ENCODE measurements at regions not wholly inside any gene's neighbourhood (a gene's known extent, or its start where the extent isn't known, plus 50 kb on each side); places are given as distances from the start of the nearest gene placed in this dataset.

- Histone ChIP-seq H3K27ac (no peak overlapping the region), H3K4me1 (ENCODE audit: low read depth) (no peaks in the 10 kb centered on the region), H3K4me3 (no peak overlapping the region), H3K9me3 (ENCODE audit: low read depth) (no peaks in the 10 kb centered on the region), H3K36me3 (no peaks in the 10 kb centered on the region), H3K27me3 (no peaks in the 10 kb centered on the region)
- DNase-seq (ENCODE audit: low read depth in 1 of 2, low spot score in 1 of 2), result no peak
- no peak for TF ChIP-seq CTCF (IDR thresholded peaks at IDR 0.05; ENCODE audit: low read depth, low read length)
Observed at GRCh38 chr4:38226170-38226569, 266.0 kb downstream of the PTTG2 start.

- Histone ChIP-seq H3K4me3 (no peak overlapping the region), H3K4me1 (ENCODE audit: low read depth) (no peaks in the 10 kb centered on the region), H3K36me3 (no peaks in the 10 kb centered on the region), H3K9me3 (ENCODE audit: low read depth) (no peaks in the 10 kb centered on the region), H3K27ac (no peak overlapping the region), H3K27me3 (no peaks in the 10 kb centered on the region)
- TF ChIP-seq CTCF (IDR thresholded peaks at IDR 0.05; ENCODE audit: low read depth, low read length), result no peak
- DNase-seq (ENCODE audit: low read depth in 1 of 2, low spot score in 1 of 2), result no peak
Observed at GRCh38 chr4:38230121-38230801, 270.1 kb downstream of the PTTG2 start.

DNA sequence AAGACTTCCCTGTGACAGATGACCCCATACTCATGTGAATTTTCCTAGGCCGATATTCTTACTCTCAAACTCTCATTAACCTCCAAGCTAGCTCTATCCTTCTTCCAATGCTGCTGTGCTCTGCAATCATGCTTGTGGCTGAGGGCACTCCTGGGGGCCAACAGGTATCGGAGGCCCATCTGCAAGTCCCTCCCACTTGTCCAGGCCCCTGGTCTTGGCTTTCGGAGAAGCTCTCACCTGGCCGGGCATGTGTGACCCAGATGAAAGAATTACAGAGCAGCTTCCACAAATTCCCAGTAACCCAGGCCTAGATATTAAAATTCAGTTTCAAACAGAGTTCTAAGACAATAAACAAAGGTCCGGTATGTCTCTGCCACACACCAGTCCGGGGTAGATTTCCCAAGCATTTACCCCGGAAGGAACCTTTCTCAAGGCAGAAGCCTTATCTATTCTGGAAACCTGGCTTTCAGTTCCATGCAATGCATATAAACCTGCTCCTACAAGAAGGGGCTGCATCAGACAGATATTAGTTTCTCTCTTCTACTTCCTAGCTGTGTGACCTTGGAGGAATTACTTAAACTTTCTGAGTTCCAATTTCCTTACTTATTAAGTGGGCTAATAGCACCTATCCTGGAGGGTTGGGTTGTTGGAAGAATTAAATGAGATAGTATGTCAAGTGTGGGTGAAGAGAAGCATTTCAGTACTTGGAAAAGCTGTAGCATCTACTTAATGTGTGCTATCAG is 270.8 kb downstream of the PTTG2 start:
- H3K27ac ChIP-seq, result no peak overlapping the region
- no peak overlapping the region for H3K4me3 ChIP-seq
- no peaks in the 10 kb centered on the region for H3K4me1 ChIP-seq (ENCODE audit: low read depth)
- no peaks in the 10 kb centered on the region for H3K9me3 ChIP-seq (ENCODE audit: low read depth)
- TF ChIP-seq CTCF (IDR thresholded peaks at IDR 0.05; ENCODE audit: low read depth, low read length), result no peak
- H3K36me3 ChIP-seq, result no peaks in the 10 kb centered on the region
- no peak for DNase-seq (ENCODE audit: low read depth in 1 of 2, low spot score in 1 of 2)
- H3K27me3 ChIP-seq, result no peaks in the 10 kb centered on the region

DNA sequence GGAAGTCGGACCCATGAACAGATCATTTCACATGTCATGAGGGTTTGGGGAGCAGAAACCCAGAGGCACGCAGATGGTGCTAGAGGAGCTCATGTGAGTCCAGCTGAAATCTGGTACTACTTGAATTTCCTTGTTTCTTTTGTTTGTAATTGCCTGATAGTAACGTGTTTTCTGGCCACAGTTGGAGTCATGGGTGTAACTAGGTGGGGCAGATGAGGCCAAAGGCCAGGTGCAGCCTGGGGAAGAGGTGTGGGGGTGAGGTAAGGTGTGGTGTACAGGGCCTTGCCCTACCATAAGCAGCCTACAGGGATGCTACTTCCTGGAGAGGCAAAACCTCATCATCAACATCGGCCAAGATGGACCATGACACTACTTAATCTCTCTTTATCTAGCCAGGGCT is 271.4 kb downstream of the PTTG2 start:
- H3K4me1 ChIP-seq (ENCODE audit: low read depth), result no peaks in the 10 kb centered on the region
- no peak for DNase-seq (ENCODE audit: low read depth in 1 of 2, low spot score in 1 of 2)
- TF ChIP-seq CTCF (IDR thresholded peaks at IDR 0.05; ENCODE audit: low read depth, low read length), result no peak

DNA sequence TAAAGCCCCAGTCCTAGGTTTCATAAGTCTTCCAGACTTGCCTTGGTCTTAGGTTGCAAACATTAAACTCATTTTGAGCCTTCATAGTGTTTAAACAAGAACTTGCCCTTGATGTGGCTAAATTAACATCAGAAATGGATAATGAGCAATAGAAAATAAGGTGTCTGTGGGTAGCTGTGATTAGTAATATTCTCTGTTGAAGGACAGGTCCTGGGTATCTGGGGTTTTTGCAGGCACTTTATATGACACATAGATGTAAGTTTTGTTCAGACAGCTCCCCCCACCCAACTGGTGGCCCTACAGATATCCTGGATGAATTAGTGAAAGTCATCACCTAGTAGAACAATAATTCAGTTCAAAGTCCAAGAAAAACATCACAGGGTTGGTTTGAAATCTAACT is 272.5 kb downstream of the PTTG2 start:
- no peak overlapping the region for H3K27ac ChIP-seq
- H3K9me3 ChIP-seq (ENCODE audit: low read depth), result no peaks in the 10 kb centered on the region
- H3K27me3 ChIP-seq, result no peaks in the 10 kb centered on the region
- H3K4me3 ChIP-seq, result no peak overlapping the region
- DNase-seq (ENCODE audit: low read depth in 1 of 2, low spot score in 1 of 2), result no peak
- no peaks in the 10 kb centered on the region for H3K36me3 ChIP-seq
- H3K4me1 ChIP-seq (ENCODE audit: low read depth), result no peaks in the 10 kb centered on the region
- TF ChIP-seq CTCF (IDR thresholded peaks at IDR 0.05; ENCODE audit: low read depth, low read length), result no peak

More for the DNA sequence above, 271.4 kb downstream of the PTTG2 start:
- Histone ChIP-seq H3K27ac (no peak overlapping the region), H3K36me3 (no peaks in the 10 kb centered on the region), H3K9me3 (ENCODE audit: low read depth) (no peaks in the 10 kb centered on the region), H3K27me3 (no peaks in the 10 kb centered on the region), H3K4me3 (no peak overlapping the region)
